Neuron (in vitro differentiated cells): ENCODE measurements at regions not wholly inside any gene's neighbourhood (a gene's known extent, or its start where the extent isn't known, plus 50 kb on each side); places are given as distances from the start of the nearest gene placed in this dataset.

Experiments
- H2AFZ ChIP-seq: one replicate; pipeline ENCODE4 v1.6.1; 2013; ENCODE audit warnings: low read depth, mild to moderate bottlenecking, inconsistent platforms, low read length, moderate library complexity
- H3K27me3 ChIP-seq: one replicate; pipeline ENCODE4 v1.6.1; 2013; ENCODE audit warnings: low read length; ENCODE audit not compliant: insufficient read depth
- H3K36me3 ChIP-seq: one replicate; pipeline ENCODE4 v1.6.1; 2013; ENCODE audit warnings: low read length; ENCODE audit not compliant: insufficient read depth
- H3K4me1 ChIP-seq: one replicate; pipeline ENCODE4 v1.6.1; 2013; ENCODE audit warnings: low read length; ENCODE audit not compliant: insufficient read depth
- H3K4me3 ChIP-seq: 2 replicates; pipeline ENCODE4 v1.5.1; 2013; ENCODE audit warnings: mild to moderate bottlenecking, low read length, moderate library complexity
- H3K9me3 ChIP-seq: one replicate; pipeline ENCODE4 v1.6.1; 2013; ENCODE audit warnings: low read length

- peaks cover 3% of the 10 kb centered on the region for H3K4me1 ChIP-seq
- no peaks in the 10 kb centered on the region for H3K9me3 ChIP-seq
- no peak overlapping the region for H3K4me3 ChIP-seq
- no peak overlapping the region for H2AFZ ChIP-seq
- H3K27me3 ChIP-seq, result no peaks in the 10 kb centered on the region
- H3K36me3 ChIP-seq, result no peaks in the 10 kb centered on the region
These were observed 100.3 kb upstream of the NCOR2 start for GRCh38 chr12:124667506-124668326.

GRCh38 chr12:124666722-124667259, 99.4 kb upstream of the NCOR2 start:
- Histone ChIP-seq H3K4me1 (peaks cover 3% of the 10 kb centered on the region), H3K27me3 (no peaks in the 10 kb centered on the region), H3K9me3 (peaks cover 3% of the 10 kb centered on the region), H3K36me3 (no peaks in the 10 kb centered on the region), H3K4me3 (no peak overlapping the region), H2AFZ (no peak overlapping the region)

GRCh38 chr12:124665511-124665910, 98.1 kb upstream of the NCOR2 start:
- Histone ChIP-seq H2AFZ (no peak overlapping the region), H3K4me3 (no peak overlapping the region), H3K4me1 (peaks cover 14% of the 10 kb centered on the region), H3K36me3 (no peaks in the 10 kb centered on the region), H3K27me3 (no peaks in the 10 kb centered on the region), H3K9me3 (peaks cover 3% of the 10 kb centered on the region)

- no peak overlapping the region for H2AFZ ChIP-seq
These were observed 97.1 kb upstream of the NCOR2 start for GRCh38 chr12:124664395-124665111.

GRCh38 chr12:124663771-124664366, 96.5 kb upstream of the NCOR2 start:
- Histone ChIP-seq H3K9me3 (peaks cover 3% of the 10 kb centered on the region), H3K27me3 (no peaks in the 10 kb centered on the region), H2AFZ (no peak overlapping the region), H3K4me3 (no peak overlapping the region), H3K4me1 (peaks cover 17% of the 10 kb centered on the region), H3K36me3 (no peaks in the 10 kb centered on the region)

More at GRCh38 chr12:124664395-124665111, 97.1 kb upstream of the NCOR2 start:
- Histone ChIP-seq H3K4me3 (no peak overlapping the region), H3K36me3 (no peaks in the 10 kb centered on the region), H3K9me3 (peaks cover 3% of the 10 kb centered on the region), H3K4me1 (peaks cover 17% of the 10 kb centered on the region), H3K27me3 (no peaks in the 10 kb centered on the region)

GRCh38 chr12:124663206-124663605, 95.8 kb upstream of the NCOR2 start:
- H3K4me1 ChIP-seq, result peaks cover 17% of the 10 kb centered on the region
- peaks cover 3% of the 10 kb centered on the region for H3K9me3 ChIP-seq
- H3K27me3 ChIP-seq, result no peaks in the 10 kb centered on the region
- no peak overlapping the region for H3K4me3 ChIP-seq
- H2AFZ ChIP-seq, result no peak overlapping the region
- H3K36me3 ChIP-seq, result no peaks in the 10 kb centered on the region

- H3K9me3 ChIP-seq, result peaks cover 3% of the 10 kb centered on the region
- no peak overlapping the region for H3K4me3 ChIP-seq
- H3K27me3 ChIP-seq, result no peaks in the 10 kb centered on the region
- H3K4me1 ChIP-seq, result peaks cover 22% of the 10 kb centered on the region
- no peaks in the 10 kb centered on the region for H3K36me3 ChIP-seq
- H2AFZ ChIP-seq, result no peak overlapping the region
These were observed 93.9 kb upstream of the NCOR2 start for GRCh38 chr12:124661341-124661740.

GRCh38 chr12:124660851-124661250, 93.4 kb upstream of the NCOR2 start:
- peaks cover 26% of the 10 kb centered on the region for H3K4me1 ChIP-seq
- no peak overlapping the region for H3K4me3 ChIP-seq
- H3K36me3 ChIP-seq, result no peaks in the 10 kb centered on the region
- no peak overlapping the region for H2AFZ ChIP-seq
- peaks cover 3% of the 10 kb centered on the region for H3K9me3 ChIP-seq
- no peaks in the 10 kb centered on the region for H3K27me3 ChIP-seq

- Histone ChIP-seq H3K9me3 (peaks cover 3% of the 10 kb centered on the region), H3K36me3 (no peaks in the 10 kb centered on the region), H2AFZ (no peak overlapping the region), H3K27me3 (no peaks in the 10 kb centered on the region), H3K4me1 (peaks cover 37% of the 10 kb centered on the region), H3K4me3 (no peak overlapping the region)
These were observed 91.5 kb upstream of the NCOR2 start for GRCh38 chr12:124658806-124659402.

- Histone ChIP-seq H3K36me3 (no peaks in the 10 kb centered on the region), H2AFZ (no peak overlapping the region), H3K4me3 (no peak overlapping the region), H3K27me3 (no peaks in the 10 kb centered on the region), H3K9me3 (peaks cover 3% of the 10 kb centered on the region), H3K4me1 (peaks cover 37% of the 10 kb centered on the region)
These were observed 90.9 kb upstream of the NCOR2 start for GRCh38 chr12:124658302-124658701.

- Histone ChIP-seq H3K4me3 (no peak overlapping the region), H2AFZ (no peak overlapping the region), H3K9me3 (no peaks in the 10 kb centered on the region), H3K4me1 (peaks cover 40% of the 10 kb centered on the region), H3K27me3 (no peaks in the 10 kb centered on the region), H3K36me3 (no peaks in the 10 kb centered on the region)
These were observed 89.6 kb upstream of the NCOR2 start for GRCh38 chr12:124656947-124657434.

- H3K27me3 ChIP-seq, result no peaks in the 10 kb centered on the region
- H3K36me3 ChIP-seq, result no peaks in the 10 kb centered on the region
- H3K4me3 ChIP-seq, result peak overlapping the region; percentile 11
- peaks cover 33% of the 10 kb centered on the region for H3K4me1 ChIP-seq
- no peak overlapping the region for H2AFZ ChIP-seq
- no peaks in the 10 kb centered on the region for H3K9me3 ChIP-seq
These were observed 88.5 kb upstream of the NCOR2 start for GRCh38 chr12:124655698-124656516.
